DOHH2 (cell line): ENCODE measurements at regions not wholly inside any gene's neighbourhood (a gene's known extent, or its start where the extent isn't known, plus 50 kb on each side); places are given as distances from the start of the nearest gene placed in this dataset.

ENCODE experiments used
- EZH2phosphoT487 ChIP-seq: fragments of 200-600 bp; sonication (generic); IDR thresholded peaks from 2 replicates; pipeline ENCODE4 v1.6.1; 2017; ENCODE audit warnings: borderline replicate concordance, mild to moderate bottlenecking, antibody characterized with exemption, low read length, moderate library complexity, mixed read lengths
- TF ChIP-seq, protein P1 (sequence below): fragments of 200-600 bp; sonication (generic); IDR thresholded peaks from one replicate; pipeline ENCODE4 v1.5.1; 2014; ENCODE audit warnings: antibody characterized with exemption, mild to moderate bottlenecking, low read depth, low read length; ENCODE audit not compliant: poor library complexity, severe bottlenecking

DNA sequence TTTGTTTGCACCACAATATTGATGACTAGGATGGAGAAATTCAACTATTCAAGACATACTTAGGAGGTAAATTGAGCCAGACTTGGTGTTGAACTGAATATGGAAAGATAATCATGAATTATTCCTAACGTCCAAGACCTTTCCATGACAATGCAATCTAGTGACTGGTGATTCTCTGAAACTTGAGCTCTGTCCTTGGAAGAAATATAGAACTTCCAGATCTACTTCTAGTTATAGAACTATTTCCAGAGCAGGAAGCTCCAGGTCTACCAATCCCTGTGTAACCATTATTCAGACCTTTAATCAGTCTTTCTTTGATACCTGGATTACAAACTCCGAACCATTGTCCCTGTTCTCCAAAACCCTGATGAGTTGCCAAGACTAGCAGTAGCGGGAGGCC, 272.6 kb upstream of the SLC14A2 start:
- TF ChIP-seq, protein P1, sequence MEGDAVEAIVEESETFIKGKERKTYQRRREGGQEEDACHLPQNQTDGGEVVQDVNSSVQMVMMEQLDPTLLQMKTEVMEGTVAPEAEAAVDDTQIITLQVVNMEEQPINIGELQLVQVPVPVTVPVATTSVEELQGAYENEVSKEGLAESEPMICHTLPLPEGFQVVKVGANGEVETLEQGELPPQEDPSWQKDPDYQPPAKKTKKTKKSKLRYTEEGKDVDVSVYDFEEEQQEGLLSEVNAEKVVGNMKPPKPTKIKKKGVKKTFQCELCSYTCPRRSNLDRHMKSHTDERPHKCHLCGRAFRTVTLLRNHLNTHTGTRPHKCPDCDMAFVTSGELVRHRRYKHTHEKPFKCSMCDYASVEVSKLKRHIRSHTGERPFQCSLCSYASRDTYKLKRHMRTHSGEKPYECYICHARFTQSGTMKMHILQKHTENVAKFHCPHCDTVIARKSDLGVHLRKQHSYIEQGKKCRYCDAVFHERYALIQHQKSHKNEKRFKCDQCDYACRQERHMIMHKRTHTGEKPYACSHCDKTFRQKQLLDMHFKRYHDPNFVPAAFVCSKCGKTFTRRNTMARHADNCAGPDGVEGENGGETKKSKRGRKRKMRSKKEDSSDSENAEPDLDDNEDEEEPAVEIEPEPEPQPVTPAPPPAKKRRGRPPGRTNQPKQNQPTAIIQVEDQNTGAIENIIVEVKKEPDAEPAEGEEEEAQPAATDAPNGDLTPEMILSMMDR, result no peak
- no peak for TF ChIP-seq EZH2phosphoT487
